ENCODE measurements at regions not wholly inside any gene's neighbourhood (a gene's known extent, or its start where the extent isn't known, plus 50 kb on each side); places are given as distances from the start of the nearest gene placed in this dataset.

- peaks cover 11% of the 10 kb centered on the region for H3K9me3 Mint-ChIP-seq
Measured at GRCh38 chr1:229896306-229896705, 170.7 kb upstream of the GALNT2 start.

GRCh38 chr1:229896861-229897260, 170.2 kb upstream of the GALNT2 start:
- no peak for TF ChIP-seq CTCF (IDR thresholded peaks at IDR 0.05; ENCODE audit: unreplicated experiment in 3 of 3)
- H3K27me3 Mint-ChIP-seq (ENCODE audit: low read depth) = peaks cover 8% of the 10 kb centered on the region
- peaks cover 6% of the 10 kb centered on the region for H3K4me1 Mint-ChIP-seq
- H3K9me3 Mint-ChIP-seq = peaks cover 10% of the 10 kb centered on the region
- H3K4me3 Mint-ChIP-seq = no peak overlapping the region
- peak overlapping the region in 1 of 3 experiments; percentile 10 for H3K27ac Mint-ChIP-seq
- H3K36me3 Mint-ChIP-seq (ENCODE audit: low read depth) = no peaks in the 10 kb centered on the region

More at GRCh38 chr1:229896306-229896705, 170.7 kb upstream of the GALNT2 start:
- peaks cover 8% of the 10 kb centered on the region for H3K27me3 Mint-ChIP-seq (ENCODE audit: low read depth)
- TF ChIP-seq CTCF (IDR thresholded peaks at IDR 0.05; ENCODE audit: unreplicated experiment in 3 of 3) = no peak
- H3K36me3 Mint-ChIP-seq (ENCODE audit: low read depth) = no peaks in the 10 kb centered on the region
- H3K4me3 Mint-ChIP-seq = no peak overlapping the region
- H3K4me1 Mint-ChIP-seq = peaks cover 6% of the 10 kb centered on the region
- no peak overlapping the region for H3K27ac Mint-ChIP-seq

GRCh38 chr1:229897501-229897900, 169.5 kb upstream of the GALNT2 start:
- peak overlapping the region in 1 of 3 experiments; percentile 10 for H3K27ac Mint-ChIP-seq
- peaks cover 8% of the 10 kb centered on the region for H3K27me3 Mint-ChIP-seq (ENCODE audit: low read depth)
- TF ChIP-seq CTCF (IDR thresholded peaks at IDR 0.05; ENCODE audit: unreplicated experiment in 3 of 3) = no peak
- H3K4me3 Mint-ChIP-seq = no peak overlapping the region
- peaks cover 8% of the 10 kb centered on the region for H3K9me3 Mint-ChIP-seq
- no peaks in the 10 kb centered on the region for H3K36me3 Mint-ChIP-seq (ENCODE audit: low read depth)
- H3K4me1 Mint-ChIP-seq = peaks cover 6% of the 10 kb centered on the region

GRCh38 chr1:229900220-229900619, 166.8 kb upstream of the GALNT2 start:
- Mint-ChIP-seq H3K4me1 (peaks cover 6% of the 10 kb centered on the region), H3K9me3 (peaks cover 4% of the 10 kb centered on the region), H3K27me3 (ENCODE audit: low read depth) (peaks cover 4% of the 10 kb centered on the region), H3K4me3 (no peak overlapping the region), H3K27ac (no peak overlapping the region), H3K36me3 (ENCODE audit: low read depth) (no peaks in the 10 kb centered on the region)
- no peak for TF ChIP-seq CTCF (IDR thresholded peaks at IDR 0.05; ENCODE audit: unreplicated experiment in 3 of 3)

- Mint-ChIP-seq H3K4me1 (no peaks in the 10 kb centered on the region), H3K36me3 (ENCODE audit: low read depth) (no peaks in the 10 kb centered on the region), H3K4me3 (no peak overlapping the region), H3K27ac (no peak overlapping the region), H3K9me3 (peaks cover 1% of the 10 kb centered on the region), H3K27me3 (ENCODE audit: low read depth) (peaks cover 8% of the 10 kb centered on the region)
- TF ChIP-seq CTCF (IDR thresholded peaks at IDR 0.05; ENCODE audit: unreplicated experiment in 3 of 3) = no peak
Measured at GRCh38 chr1:229905031-229905545, 161.9 kb upstream of the GALNT2 start.

GRCh38 chr1:229905652-229906051, 161.4 kb upstream of the GALNT2 start:
- H3K9me3 Mint-ChIP-seq = no peaks in the 10 kb centered on the region
- H3K4me3 Mint-ChIP-seq = no peak overlapping the region
- no peaks in the 10 kb centered on the region for H3K4me1 Mint-ChIP-seq
- no peak overlapping the region for H3K27ac Mint-ChIP-seq
- no peak for TF ChIP-seq CTCF (IDR thresholded peaks at IDR 0.05; ENCODE audit: unreplicated experiment in 3 of 3)
- peaks cover 8% of the 10 kb centered on the region for H3K27me3 Mint-ChIP-seq (ENCODE audit: low read depth)
- H3K36me3 Mint-ChIP-seq (ENCODE audit: low read depth) = no peaks in the 10 kb centered on the region

All from nephron (organoid).